ENCODE measurements at regions not wholly inside any gene's neighbourhood (a gene's known extent, or its start where the extent isn't known, plus 50 kb on each side); places are given as distances from the start of the nearest gene placed in this dataset.

- no peak for TF ChIP-seq EZH2 (IDR thresholded peaks at IDR 0.05; ENCODE audit: borderline replicate concordance, low read depth, low read length, poor library complexity, severe bottlenecking)
- TF ChIP-seq CTCF (conservative IDR thresholded peaks at IDR 0.05; ENCODE audit: low read depth, low read length): no peak
These were observed 150.9 kb downstream of the TBX5 start for GRCh38 chr12:114254998-114255397.

Measured in A673 (cell line).